NCI-H128 (cell line): ENCODE measurements at regions not wholly inside any gene's neighbourhood (a gene's known extent, or its start where the extent isn't known, plus 50 kb on each side); places are given as distances from the start of the nearest gene placed in this dataset.

Experiments used
- DNase-seq: peaks from one replicate; lab custom pipeline; 2025; ENCODE audit not compliant: unreplicated experiment; lab: John Stamatoyannopoulos, UW

DNA sequence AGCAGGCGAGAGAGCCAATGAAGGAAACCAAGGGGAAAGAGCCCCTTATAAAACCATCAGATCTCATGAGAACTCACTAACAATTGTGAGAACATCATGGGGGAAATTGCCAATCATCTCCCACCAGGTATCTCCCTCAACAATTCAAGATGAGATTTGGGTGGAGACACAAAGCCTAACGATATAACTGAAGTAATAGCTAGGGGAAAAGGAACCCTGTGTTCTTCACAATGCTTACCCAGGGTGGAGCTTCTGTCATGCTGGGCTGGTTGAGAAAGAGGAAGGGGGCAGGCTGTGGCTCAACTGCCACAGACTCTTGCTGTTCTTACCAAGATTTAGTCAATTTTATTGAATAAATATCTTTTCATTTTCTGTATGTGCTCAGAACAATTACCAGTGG is 392.1 kb upstream of the HS6ST1 start:
- DNase-seq, result no peak

- DNase-seq, result no peak
Measured at GRCh38 chr2:128714285-128714684, 395.6 kb upstream of the HS6ST1 start.

DNA sequence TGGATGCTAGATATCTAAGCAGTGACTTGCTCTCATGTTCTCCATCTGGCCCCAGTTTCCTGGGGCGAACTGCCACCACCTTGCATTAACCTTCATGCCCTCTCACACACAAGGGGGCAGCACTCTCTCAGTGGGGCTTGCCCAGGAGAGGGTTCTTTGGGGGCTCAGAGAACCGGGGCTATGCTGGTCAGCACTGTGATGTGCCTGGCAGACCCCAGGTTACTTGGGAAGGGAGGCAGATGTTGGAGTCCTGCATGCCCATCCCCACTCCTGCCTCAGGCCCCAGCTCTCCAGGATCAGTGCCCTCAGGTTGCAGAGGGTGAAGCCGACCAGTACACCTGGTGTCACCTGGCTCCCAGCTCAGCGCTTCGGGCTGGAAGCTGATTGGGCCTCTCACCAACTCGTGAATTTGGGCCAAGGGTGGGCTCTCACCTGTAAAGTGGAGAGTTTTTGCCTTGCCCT is 396.2 kb upstream of the HS6ST1 start:
- DNase-seq, result no peak

GRCh38 chr2:128715360-128715759 is 396.7 kb upstream of the HS6ST1 start:
- DNase-seq, result no peak

DNA sequence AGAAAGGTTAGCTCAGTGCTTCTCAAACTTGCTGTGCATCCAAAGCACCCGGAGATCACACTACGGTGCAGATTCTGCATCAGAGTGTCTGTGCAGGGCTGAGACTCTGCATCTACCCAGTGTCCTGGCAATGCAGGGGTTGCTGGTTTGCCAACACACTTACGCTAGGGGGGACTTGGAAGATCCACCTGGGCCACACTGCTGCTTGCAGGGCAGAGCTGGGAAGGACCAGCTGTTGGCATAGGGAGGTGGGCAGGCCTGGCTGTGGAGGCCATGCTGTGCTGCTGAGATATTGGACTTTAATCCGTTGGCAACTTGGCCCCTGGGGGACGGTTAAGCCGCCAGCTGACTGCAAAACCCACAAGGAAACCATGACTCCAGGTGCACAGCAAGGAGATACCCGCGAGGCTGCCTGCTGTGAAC is 397.6 kb upstream of the HS6ST1 start:
- DNase-seq, result no peak

GRCh38 chr2:128717758-128718710 is 399.4 kb upstream of the HS6ST1 start:
- DNase-seq, result no peak

DNA sequence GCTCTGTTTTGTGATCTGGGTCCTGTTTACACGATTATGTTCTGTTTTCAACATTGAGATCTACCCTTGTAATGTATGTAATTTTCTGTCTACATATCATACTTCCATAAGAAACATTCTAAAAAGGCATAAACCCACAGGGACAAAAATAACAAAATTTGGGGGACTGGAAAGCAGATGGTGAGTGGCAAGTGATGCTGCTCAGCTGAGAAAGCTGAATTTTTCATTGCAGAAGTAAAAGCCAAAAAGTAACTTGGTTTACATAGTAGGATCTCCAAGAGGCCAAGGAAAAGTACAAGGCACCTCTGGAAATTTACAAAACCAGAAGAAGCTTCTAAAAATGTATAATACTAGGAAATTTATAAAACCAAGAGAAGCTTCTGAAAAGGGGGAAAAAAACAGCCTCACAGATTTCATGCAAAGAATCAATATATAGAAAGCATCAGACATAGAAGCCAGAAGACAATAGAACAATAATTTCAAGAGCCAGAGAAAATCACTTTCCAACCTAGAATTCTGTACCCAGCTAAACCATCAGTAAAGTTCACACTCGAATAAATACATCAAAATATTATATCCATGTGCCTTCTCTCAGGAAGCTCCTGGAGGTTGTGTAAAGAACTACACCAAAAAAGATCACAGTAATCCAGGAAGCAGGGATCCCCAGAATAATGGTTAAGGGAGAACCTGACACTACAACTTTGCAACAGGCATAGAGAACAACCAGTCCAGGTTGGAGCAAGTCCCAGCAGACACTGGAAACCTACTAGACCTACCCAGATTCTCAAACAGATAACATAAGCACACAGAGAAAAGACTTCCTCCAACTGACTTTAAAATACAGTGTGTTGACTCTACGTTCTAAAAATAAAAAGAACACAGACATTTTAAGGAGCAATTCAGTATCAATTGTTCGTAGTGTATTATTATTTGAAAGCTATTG is 401.7 kb upstream of the HS6ST1 start:
- DNase-seq, result no peak

DNA sequence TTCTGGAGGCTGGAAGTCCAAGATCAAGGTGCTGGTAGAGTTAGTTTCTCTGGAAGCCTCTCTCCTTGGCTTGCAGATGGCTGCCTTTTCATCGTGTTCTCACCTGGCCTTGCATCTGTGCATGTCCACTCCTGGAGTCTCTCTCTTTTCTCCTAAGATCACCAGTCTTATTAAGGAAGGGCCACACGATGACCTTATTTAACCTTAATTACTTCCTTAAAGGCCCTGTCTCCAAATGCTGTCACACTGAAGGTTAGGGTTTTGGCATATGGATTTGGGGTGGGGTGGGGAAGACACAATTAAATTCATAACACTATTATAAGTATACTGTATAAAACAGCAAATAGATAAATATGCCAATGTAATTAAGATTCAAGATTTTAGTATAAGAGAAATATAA is 402.4 kb upstream of the HS6ST1 start:
- no peak for DNase-seq

GRCh38 chr2:128722489-128722888 is 403.8 kb upstream of the HS6ST1 start:
- no peak for DNase-seq

- DNase-seq, result no peak
Measured at GRCh38 chr2:128724547-128724946, 405.9 kb upstream of the HS6ST1 start.

GRCh38 chr2:128724972-128725371 is 406.3 kb upstream of the HS6ST1 start:
- no peak for DNase-seq

DNA sequence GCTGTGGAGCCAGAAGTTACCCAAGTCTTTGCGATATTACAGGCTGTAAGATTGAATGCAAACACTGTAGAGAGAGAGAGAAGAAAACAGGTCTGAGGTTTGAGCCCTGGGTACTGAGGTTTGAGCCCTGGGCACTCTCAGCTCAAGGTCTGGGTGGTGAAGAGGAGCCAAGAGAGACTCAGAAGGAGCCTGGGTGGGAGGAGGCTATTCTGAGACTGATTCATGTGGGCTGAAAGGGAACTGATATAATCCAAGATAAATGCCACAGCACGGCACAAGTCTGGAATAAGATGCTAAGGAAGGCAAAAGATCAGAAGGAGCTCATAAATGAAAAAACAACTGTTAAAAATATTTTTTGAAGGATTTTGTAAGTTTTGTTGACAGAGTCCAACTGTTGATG is 407.6 kb upstream of the HS6ST1 start:
- DNase-seq, result no peak

DNA sequence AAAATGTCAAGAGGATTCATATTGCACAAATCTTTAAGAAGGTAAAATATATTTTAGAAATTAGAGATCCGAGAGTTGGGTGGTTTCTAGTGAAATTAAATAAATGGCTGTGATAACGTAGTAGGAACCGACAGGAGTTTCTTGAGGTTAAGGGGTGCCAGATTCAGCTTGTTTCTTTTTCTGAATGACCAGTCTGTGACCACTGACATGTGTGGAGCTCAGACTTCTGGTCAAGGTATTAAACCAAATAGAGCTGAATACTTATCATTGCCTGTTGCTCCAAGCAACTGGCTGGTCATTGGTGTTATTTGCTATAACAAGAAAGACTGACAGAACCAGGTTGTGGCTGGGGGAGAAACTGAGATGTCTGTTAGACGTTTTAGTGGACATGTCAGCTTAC is 408.2 kb upstream of the HS6ST1 start:
- no peak for DNase-seq

GRCh38 chr2:128727404-128727803 is 408.7 kb upstream of the HS6ST1 start:
- DNase-seq, result no peak

- DNase-seq, result no peak
Measured at GRCh38 chr2:128727914-128728313, 409.2 kb upstream of the HS6ST1 start.

DNA sequence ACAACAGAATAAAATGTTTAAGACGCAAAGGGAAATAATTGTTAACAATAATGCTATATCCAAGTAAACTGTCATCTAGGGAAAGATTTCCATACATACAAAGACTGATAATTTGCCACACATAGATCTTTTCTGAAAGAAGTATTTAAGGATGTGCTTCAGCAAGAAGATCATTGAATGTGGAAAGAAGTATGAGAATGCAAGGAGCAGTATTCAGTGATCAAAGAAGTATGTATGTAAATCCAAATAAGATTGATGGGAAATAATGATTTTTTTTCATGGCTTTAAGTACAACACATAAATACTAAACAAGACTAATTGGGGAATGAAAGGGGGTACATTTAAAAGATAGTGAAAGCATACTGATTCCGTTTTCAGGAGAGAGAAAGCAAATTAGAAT is 410.4 kb upstream of the HS6ST1 start:
- no peak for DNase-seq

GRCh38 chr2:128731994-128732650 is 413.5 kb upstream of the HS6ST1 start:
- no peak for DNase-seq

- no peak for DNase-seq
Measured at GRCh38 chr2:128732976-128733431, 414.3 kb upstream of the HS6ST1 start.

DNA sequence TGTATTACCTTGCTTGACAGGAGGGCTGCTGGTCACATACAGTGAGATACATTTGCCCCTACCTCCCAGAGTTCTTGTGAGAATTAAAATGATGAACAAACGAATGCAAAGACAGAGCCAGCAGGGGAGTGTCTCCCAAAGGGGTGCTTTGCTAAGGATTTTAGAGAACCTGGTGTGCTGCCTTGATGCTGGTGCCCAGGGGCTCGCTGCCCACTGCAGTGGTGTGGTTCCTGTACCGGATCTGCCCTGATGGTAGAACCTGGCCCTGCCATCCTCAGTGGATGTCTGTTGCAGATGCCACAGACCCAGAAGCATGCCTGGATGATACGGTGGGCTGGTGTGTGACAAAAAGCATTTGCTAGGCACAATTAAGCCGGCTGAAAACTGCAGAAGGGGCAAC is 414.8 kb upstream of the HS6ST1 start:
- no peak for DNase-seq

DNA sequence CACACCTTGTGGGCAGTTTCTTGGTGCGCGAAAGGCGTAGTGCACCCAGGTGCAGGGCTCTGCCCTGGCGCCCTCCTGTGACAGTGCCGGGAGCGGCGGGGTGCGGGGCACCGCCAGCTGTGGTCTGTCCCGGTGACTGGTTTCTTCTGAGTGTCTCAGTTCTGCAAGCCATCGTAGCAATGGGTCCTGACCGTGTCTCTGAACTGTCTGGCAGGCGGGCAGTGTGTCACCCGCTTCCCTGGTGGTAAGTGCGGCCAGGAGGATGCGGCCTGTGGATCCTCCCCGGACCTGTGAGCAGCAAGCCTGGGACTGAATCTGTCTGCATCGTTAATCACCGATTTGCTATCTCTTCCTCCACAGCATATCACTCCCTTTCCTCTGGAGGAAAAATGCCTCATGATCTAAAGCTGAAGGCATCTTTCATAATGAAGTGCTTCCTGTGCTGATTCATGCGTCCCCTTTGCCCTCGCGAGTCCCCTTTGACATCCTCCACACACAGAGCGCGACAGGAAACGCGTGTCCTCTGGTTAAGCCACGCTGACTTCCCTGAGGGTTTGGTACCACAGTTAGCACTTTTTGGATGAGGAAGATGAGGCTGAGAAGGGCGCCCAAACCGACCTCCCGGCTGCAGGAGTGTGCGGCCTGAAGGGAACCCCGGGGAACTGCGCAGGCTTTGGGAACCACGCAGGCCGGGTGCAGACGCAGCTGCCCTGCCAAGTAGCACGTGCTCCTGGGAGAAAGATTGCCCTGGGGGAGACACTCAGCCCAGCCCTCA is 416.0 kb upstream of the HS6ST1 start:
- no peak for DNase-seq
